H1 (cell line): ENCODE measurements at regions not wholly inside any gene's neighbourhood (a gene's known extent, or its start where the extent isn't known, plus 50 kb on each side); places are given as distances from the start of the nearest gene placed in this dataset.

Experiments
- CTCF ChIA-PET: fragments of 300-600 bp; sonication (Branson Sonifier 250); formaldehyde crosslinking; loops from one replicate; lab custom pipeline; 2021; ENCODE audit not compliant: partially characterized antibody; lab: Charles Lee
- POLR2A ChIA-PET: fragments of 300-600 bp; sonication (Branson Sonifier 250); formaldehyde crosslinking; loops from one replicate; lab custom pipeline; 2021; ENCODE audit warnings: inconsistent platforms; ENCODE audit not compliant: partially characterized antibody; lab: Charles Lee
- DNase-seq, 2 experiments: peaks; one replicate each; pipeline versions ENCODE4 v3.0.0 to v3.0.0-alpha.2; 2010 to 2022; ENCODE audit warnings: low spot score in 2 of 2, low read depth in 1 of 2, mixed read lengths in 1 of 2
- FAIRE-seq: peaks from 2 replicates; lab custom pipeline; 2011; peaks lifted over from hg19 to GRCh38; lab: Jason Lieb, UNC
- H2AFZ ChIP-seq: 2 replicates; pipeline ENCODE4 v1.8.1; 2012; ENCODE audit warnings: low read length, inconsistent platforms
- H2AK5ac ChIP-seq: 2 replicates; pipeline ENCODE4 v1.6.1; 2013; ENCODE audit warnings: low read depth, low read length
- H2BK120ac ChIP-seq: replicated peaks from 2 replicates; pipeline ENCODE3; 2013; ENCODE audit warnings: low read depth, low read length, inconsistent platforms
- H2BK12ac ChIP-seq: 2 replicates; pipeline ENCODE4 v1.6.1; 2013; ENCODE audit warnings: low read depth, low read length
- H2BK15ac ChIP-seq: 2 replicates; pipeline ENCODE4 v1.6.1; 2013; ENCODE audit warnings: low read length
- H2BK20ac ChIP-seq: 2 replicates; pipeline ENCODE4 v1.6.1; 2013; ENCODE audit warnings: low read length
- H2BK5ac ChIP-seq: 2 replicates; pipeline ENCODE4 v1.6.1; 2013; ENCODE audit warnings: low read depth, low read length
- H3K14ac ChIP-seq: 2 replicates; pipeline ENCODE4 v1.6.1; 2013; ENCODE audit warnings: inconsistent platforms; ENCODE audit not compliant: insufficient read length
- H3K18ac ChIP-seq: 2 replicates; pipeline ENCODE4 v1.6.1; 2013; ENCODE audit warnings: low read length; ENCODE audit errors: extremely low read depth
- H3K23ac ChIP-seq: 2 replicates; pipeline ENCODE4 v1.6.1; 2013; ENCODE audit warnings: inconsistent platforms; ENCODE audit not compliant: insufficient read length
- H3K23me2 ChIP-seq: 2 replicates; pipeline ENCODE4 v1.6.1; 2013; ENCODE audit warnings: low read depth, low read length
- H3K27ac ChIP-seq: 2 replicates; pipeline ENCODE4 v1.6.1; 2011; ENCODE audit warnings: low read depth, low read length, inconsistent platforms
- H3K27me3 ChIP-seq, 4 experiments: replicated peaks in 1 of 4; 1 replicate in 1 of 4; 2 replicates in 3 of 4; pipeline versions ENCODE4 v1.6.1 to v1.8.1; 2011 to 2013; ENCODE audit warnings: low read length in 3 of 4, mild to moderate bottlenecking in 3 of 4, inconsistent platforms in 2 of 4, mixed read lengths in 2 of 4, moderate library complexity in 1 of 4; ENCODE audit not compliant: control insufficient read depth in 3 of 4, insufficient read depth in 3 of 4; ENCODE audit errors: extremely low read depth in 1 of 4
- H3K36me3 ChIP-seq, 4 experiments: 2 replicates each; pipeline versions ENCODE4 v1.6.1 to v1.8.1; 2011 to 2013; ENCODE audit warnings: mild to moderate bottlenecking in 4 of 4, low read length in 3 of 4, moderate library complexity in 2 of 4, control low read depth in 1 of 4, inconsistent platforms in 1 of 4; ENCODE audit not compliant: insufficient read depth in 4 of 4, control insufficient read depth in 2 of 4
- H3K4ac ChIP-seq: replicated peaks from 2 replicates; pipeline ENCODE3; 2013; ENCODE audit warnings: low read length, low read depth, mixed read lengths, inconsistent platforms; ENCODE audit not compliant: insufficient read length
- H3K4me1 ChIP-seq, 4 experiments: replicated peaks in 1 of 4; 1 replicate in 1 of 4; 2 replicates in 3 of 4; pipeline versions ENCODE4 v1.6.1 to v1.8.1; 2011 to 2013; ENCODE audit warnings: low read length in 3 of 4, inconsistent platforms in 2 of 4, mixed read lengths in 1 of 4; ENCODE audit not compliant: insufficient read depth in 4 of 4, control insufficient read depth in 3 of 4
- H3K4me2 ChIP-seq, 2 experiments: 2 replicates each; pipeline versions ENCODE4 v1.6.1 to v1.8.1; 2011 to 2013; ENCODE audit warnings: low read depth in 2 of 2, low read length in 2 of 2, control low read depth in 1 of 2, inconsistent platforms in 1 of 2, mild to moderate bottlenecking in 1 of 2; ENCODE audit not compliant: insufficient read depth in 1 of 2
- H3K4me3 ChIP-seq, 4 experiments: fragments of 200-600, 300-600 bp in 1 of 4; sonication (generic), shearing (Covaris generic), sonication (Bioruptor Twin) in 1 of 4; 2 replicates each; pipeline versions ENCODE4 v1.5.1 to v1.8.1; 2011 to 2016; ENCODE audit warnings: low read length in 4 of 4, low read depth in 3 of 4, control low read depth in 2 of 4, inconsistent platforms in 2 of 4, mild to moderate bottlenecking in 2 of 4, mixed read lengths in 1 of 4, moderate library complexity in 1 of 4; ENCODE audit not compliant: insufficient read depth in 2 of 4; ENCODE audit errors: extremely low read depth in 1 of 4
- H3K56ac ChIP-seq: replicated peaks from 2 replicates; pipeline ENCODE3; 2013; ENCODE audit warnings: low read depth, mild to moderate bottlenecking, mixed read lengths, low read length, inconsistent platforms; ENCODE audit not compliant: insufficient read length
- H3K79me1 ChIP-seq: 2 replicates; pipeline ENCODE4 v1.6.1; 2013; ENCODE audit warnings: low read depth, low read length, control low read depth
- H3K79me2 ChIP-seq, 2 experiments: 2 replicates each; pipeline versions ENCODE4 v1.6.1 to v1.8.1; 2012 to 2013; ENCODE audit warnings: low read length in 2 of 2, mild to moderate bottlenecking in 2 of 2, inconsistent platforms in 1 of 2; ENCODE audit not compliant: insufficient read depth in 2 of 2, control insufficient read depth in 1 of 2
- H3K9ac ChIP-seq, 4 experiments: replicated peaks in 1 of 4; 1 replicate in 1 of 4; 2 replicates in 3 of 4; pipeline versions ENCODE4 v1.6.1 to v1.8.1; 2011 to 2013; ENCODE audit warnings: low read depth in 3 of 4, low read length in 3 of 4, control low read depth in 2 of 4, mild to moderate bottlenecking in 2 of 4, moderate library complexity in 2 of 4, inconsistent platforms in 1 of 4; ENCODE audit errors: extremely low read depth in 1 of 4
- H3K9me3 ChIP-seq, 2 experiments: 2 replicates each; pipeline versions ENCODE4 v1.6.1 to v1.8.1; 2012 to 2013; ENCODE audit warnings: mild to moderate bottlenecking in 2 of 2, moderate library complexity in 2 of 2, control low read depth in 1 of 2, inconsistent platforms in 1 of 2, low read depth in 1 of 2, low read length in 1 of 2, mixed read lengths in 1 of 2; ENCODE audit not compliant: insufficient read depth in 2 of 2
- H4K20me1 ChIP-seq, 2 experiments: replicated peaks in 1 of 2; 2 replicates each; pipeline versions ENCODE3 to v1.8.1; 2011 to 2013; ENCODE audit warnings: inconsistent platforms in 2 of 2, low read length in 2 of 2, mild to moderate bottlenecking in 1 of 2; ENCODE audit not compliant: insufficient read depth in 2 of 2, control insufficient read depth in 1 of 2
- H4K5ac ChIP-seq: 2 replicates; pipeline ENCODE4 v1.6.1; 2013; ENCODE audit warnings: low read length, low read depth, mixed read lengths, inconsistent platforms; ENCODE audit not compliant: insufficient read length
- H4K8ac ChIP-seq: 2 replicates; pipeline ENCODE4 v1.8.0; 2013; ENCODE audit warnings: mild to moderate bottlenecking, moderate library complexity, low read length, inconsistent platforms; ENCODE audit not compliant: insufficient read depth; ENCODE audit errors: extremely low read depth
- H4K91ac ChIP-seq: replicated peaks from 2 replicates; pipeline ENCODE3; 2013; ENCODE audit warnings: low read length, mixed read lengths, inconsistent platforms; ENCODE audit not compliant: insufficient read length
- CBX5 ChIP-seq: fragments of 300-800, 300-1000 bp; sonication (generic); IDR thresholded peaks from 2 replicates; pipeline ENCODE4 v1.7.1; 2016; ENCODE audit warnings: antibody characterized with exemption, low read length, low read depth
- RBBP5 ChIP-seq: IDR thresholded peaks from 2 replicates; pipeline ENCODE4 v1.7.1; 2012; ENCODE audit warnings: low read depth, mild to moderate bottlenecking, inconsistent platforms, low read length, moderate library complexity, borderline replicate concordance
- WGBS, 2 experiments: shearing (Covaris generic) in 1 of 2; methylation state at CpG; one replicate each; pipeline versions ENCODE4 v1.1.6 to v1.1.7; 2013 to 2015; ENCODE audit warnings: low lambda C conversion rate in 2 of 2, mixed read lengths in 2 of 2, inconsistent platforms in 1 of 2, low coverage in 1 of 2, missing lambda C conversion rate in 1 of 2; ENCODE audit not compliant: insufficient replicate concordance in 2 of 2, insufficient coverage in 1 of 2, insufficient read length in 1 of 2; ENCODE audit errors: extremely low coverage in 1 of 2, missing lambda C conversion rate in 1 of 2; 5-methylcytosine and 5-hydroxymethylcytosine counted together

DNA sequence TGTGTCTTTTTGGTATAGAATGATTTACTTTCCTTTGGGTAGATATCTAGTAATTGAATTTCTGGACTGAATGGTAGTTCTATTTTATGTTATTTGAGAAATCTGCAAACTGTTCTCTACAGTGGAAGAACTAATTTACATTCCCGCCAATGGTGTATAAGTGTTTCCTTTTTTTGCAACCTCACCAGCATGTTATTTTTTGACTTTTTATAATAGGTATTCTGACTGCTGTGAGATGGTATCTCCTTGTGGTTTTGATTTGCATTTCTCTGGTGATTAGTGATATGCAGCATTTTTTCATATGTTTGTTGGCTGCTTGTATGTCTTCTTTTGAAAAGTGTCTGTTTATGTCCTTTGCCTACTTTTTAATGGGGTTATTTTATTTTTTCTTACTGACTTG lies 607.2 kb downstream of the OTOL1 start:
- Histone ChIP-seq H2AFZ (no peak overlapping the region), H3K27ac (no peak overlapping the region), H3K9me3 (no peaks in the 10 kb centered on the region), H3K18ac (no peak overlapping the region), H3K23ac (no peak overlapping the region), H3K4me1 (no peaks in the 10 kb centered on the region), H3K4me2 (no peak overlapping the region), H3K36me3 (no peaks in the 10 kb centered on the region), H4K91ac (no peak overlapping the region), H2BK15ac (no peak overlapping the region), H2BK120ac (no peak overlapping the region), H4K5ac (no peak overlapping the region), H2AK5ac (no peak overlapping the region), H4K20me1 (no peaks in the 10 kb centered on the region), H3K4me3 (no peak overlapping the region), H3K14ac (no peak overlapping the region), H2BK20ac (no peak overlapping the region), H2BK5ac (no peak overlapping the region), H3K4ac (no peak overlapping the region), H3K79me1 (no peaks in the 10 kb centered on the region), H3K56ac (no peak overlapping the region), H4K8ac (no peak overlapping the region), H3K9ac (no peak overlapping the region), H3K23me2 (no peaks in the 10 kb centered on the region), H2BK12ac (no peak overlapping the region), H3K79me2 (no peaks in the 10 kb centered on the region), H3K27me3 (no peaks in the 10 kb centered on the region)
- DNase-seq (no peak), FAIRE-seq (no peak)
- CTCF ChIA-PET, result no interaction called here
- POLR2A ChIA-PET, result no interaction called here
- 100% methylated on average over 1 of the region's 1 CpG; no CpG with 5 or more reads in 1 of the 2 experiments for WGBS, 2 experiments
- TF ChIP-seq CBX5, result no peak
- TF ChIP-seq RBBP5, result no peak
